ENCODE measurements at regions not wholly inside any gene's neighbourhood (a gene's known extent, or its start where the extent isn't known, plus 50 kb on each side); places are given as distances from the start of the nearest gene placed in this dataset.
"Not testable (repeated sequence)": the region's sequence is repeated elsewhere in the genome, so short reads cannot be mapped to it uniquely, and the experiment has no call there.

- DNase-seq (ENCODE audit: low spot score), result no peak
Measured at GRCh38 chr20:39766333-39766732, 804.2 kb downstream of the DHX35 start.

DNA sequence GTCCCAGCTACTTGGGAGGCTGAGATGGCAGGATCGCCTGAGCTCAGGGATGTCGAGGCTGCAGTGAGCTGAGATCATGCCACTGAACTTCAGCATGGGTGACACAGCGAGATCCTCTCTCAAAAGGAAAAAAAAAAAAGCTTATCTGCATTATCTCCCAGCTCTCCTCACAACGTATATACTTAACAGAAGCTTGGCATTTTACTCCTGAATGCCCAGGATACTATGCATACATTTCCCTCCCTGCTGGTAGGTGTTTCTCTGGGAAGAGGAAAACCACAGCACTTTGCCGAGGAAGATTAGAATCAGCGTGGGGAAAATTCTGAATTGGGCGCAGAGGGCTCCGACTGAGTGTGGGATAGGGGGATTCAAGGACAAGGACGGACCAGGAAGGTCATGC lies 800.6 kb downstream of the DHX35 start:
- DNase-seq (ENCODE audit: low spot score), result no peak

DNA sequence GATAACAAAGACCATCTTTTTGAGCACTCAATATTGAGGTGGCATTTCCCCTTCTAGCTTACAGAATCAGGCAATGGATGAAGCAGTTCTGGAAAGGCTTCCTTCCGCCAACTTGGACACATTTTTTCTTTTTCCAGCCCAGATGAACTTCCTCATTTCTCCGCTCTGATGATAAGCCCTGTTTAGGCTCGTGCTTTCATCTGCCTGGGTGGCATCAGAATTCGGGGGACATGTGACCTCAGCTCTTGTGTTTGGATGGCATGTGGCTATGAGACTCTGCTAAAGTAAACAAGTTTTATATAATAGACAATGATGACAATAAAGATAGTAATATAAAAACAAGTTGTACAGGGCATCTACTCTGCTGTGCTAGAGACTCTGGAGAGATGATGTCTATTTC lies 796.7 kb downstream of the DHX35 start:
- no peak for DNase-seq (ENCODE audit: low spot score)

DNA sequence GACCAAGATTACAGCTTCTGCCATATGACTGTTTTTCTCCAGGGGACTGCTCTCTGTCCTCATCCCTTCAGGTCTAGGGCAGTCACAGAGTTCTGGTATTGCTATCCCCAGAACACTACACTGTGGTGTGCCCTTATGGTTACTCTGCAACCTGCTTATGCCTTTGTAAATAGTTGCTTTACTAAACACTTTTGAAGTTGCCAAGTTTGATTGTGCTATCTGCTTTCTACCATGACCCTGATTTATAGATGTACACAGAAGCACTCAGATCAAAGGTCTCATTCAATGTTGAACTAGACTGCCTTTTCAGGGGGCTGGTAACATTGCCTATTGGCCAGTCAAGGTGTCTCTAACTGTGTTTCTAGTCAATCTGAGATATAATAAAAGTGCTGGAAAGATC lies 794.7 kb downstream of the DHX35 start:
- no peak for DNase-seq (ENCODE audit: low spot score)

GRCh38 chr20:39756369-39756768 lies 794.2 kb downstream of the DHX35 start:
- DNase-seq (ENCODE audit: low spot score), result no peak

GRCh38 chr20:39752262-39752876 lies 790.2 kb downstream of the DHX35 start:
- DNase-seq (ENCODE audit: low spot score), result no peak

GRCh38 chr20:39751557-39752137 lies 789.5 kb downstream of the DHX35 start:
- no peak for DNase-seq (ENCODE audit: low spot score)

DNA sequence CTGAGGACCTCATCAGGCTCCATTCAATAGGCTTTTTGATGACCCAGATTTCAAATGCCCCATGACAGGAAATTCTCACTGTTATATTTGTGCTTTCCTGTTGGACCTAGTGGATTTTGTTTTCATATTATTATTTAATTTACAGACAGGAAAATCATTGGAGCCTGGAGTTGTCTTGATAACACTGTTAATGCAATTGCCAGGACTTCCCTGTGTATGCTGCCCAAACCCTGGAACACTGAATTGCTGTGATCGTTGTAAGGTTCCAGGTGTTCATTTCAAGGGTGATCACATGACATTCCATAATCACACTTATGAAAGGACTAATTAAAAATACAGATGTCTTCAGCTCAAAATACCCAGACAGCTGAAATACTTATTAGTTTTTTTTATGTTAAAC lies 783.2 kb downstream of the DHX35 start:
- DNase-seq (ENCODE audit: low spot score), result no peak

- no peak for DNase-seq (ENCODE audit: low spot score)
Measured at GRCh38 chr20:39738651-39739050, 776.5 kb downstream of the DHX35 start.

DNA sequence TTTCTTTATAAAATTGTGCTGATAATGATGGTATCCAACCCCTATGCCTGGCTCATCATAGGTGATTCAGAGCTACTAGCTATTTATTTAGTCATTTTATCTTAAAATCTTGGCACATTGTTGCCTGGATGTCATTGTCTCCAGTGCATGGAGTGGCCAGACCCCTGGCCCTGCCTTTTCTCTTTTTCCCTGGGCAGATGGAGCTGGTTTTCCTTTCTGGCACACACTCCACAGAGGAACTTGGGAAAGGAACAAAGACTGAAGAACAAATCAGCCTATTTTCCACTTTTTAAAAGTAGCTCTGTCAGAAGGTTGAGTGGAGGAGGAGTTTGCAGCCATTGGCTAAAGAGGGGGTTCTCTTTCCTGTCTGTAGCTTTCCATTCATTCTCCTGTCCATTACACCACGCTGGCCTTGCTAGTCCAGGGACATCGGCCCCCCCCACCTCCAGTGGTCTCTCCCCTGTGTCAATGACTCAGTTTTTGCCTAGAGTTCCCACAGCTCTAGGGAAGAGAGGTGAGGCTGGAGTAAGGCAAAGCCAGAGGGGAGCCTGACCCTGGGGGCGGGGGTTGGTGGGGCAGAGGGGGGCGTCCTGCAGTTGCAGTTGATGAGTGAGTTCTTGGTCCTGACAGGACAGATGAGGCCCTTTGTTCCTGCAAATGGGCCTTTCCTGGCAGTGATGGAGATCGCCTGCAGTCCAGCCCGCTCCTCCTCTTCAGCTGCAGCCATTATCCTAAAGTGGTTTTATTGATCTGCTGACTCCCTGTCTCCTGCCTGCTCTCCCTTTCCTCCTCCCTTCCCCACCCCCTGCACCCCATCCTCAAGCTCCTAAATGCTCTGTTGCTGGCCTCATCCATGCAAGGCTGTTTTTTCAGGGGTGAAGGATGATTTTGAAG lies 774.5 kb downstream of the DHX35 start:
- DNase-seq (ENCODE audit: low spot score), result no peak

- DNase-seq (ENCODE audit: low spot score), result not testable (repeated sequence)
Measured at GRCh38 chr20:39725513-39725912, 763.4 kb downstream of the DHX35 start.

DNA sequence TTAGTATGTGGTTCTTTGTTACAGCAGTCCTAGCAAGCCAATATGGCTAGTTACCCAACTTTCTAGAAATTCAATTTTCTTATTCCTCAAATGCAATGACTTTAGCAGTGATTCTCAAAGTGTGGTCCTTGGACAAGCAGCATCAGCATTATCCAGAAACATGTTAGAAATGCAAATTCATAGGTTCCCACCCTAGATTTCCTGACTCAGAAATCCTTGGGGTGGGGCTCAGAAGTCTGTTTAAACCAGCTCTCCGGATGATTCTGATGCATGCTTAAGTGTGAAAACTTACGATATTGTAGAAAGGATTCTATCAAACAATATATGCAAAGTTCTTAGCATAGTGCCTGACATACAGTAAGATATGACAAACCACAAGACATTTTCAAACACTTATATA lies 757.1 kb downstream of the DHX35 start:
- no peak for DNase-seq (ENCODE audit: low spot score)

GRCh38 chr20:39717936-39718335 lies 755.8 kb downstream of the DHX35 start:
- DNase-seq (ENCODE audit: low spot score), result no peak

DNA sequence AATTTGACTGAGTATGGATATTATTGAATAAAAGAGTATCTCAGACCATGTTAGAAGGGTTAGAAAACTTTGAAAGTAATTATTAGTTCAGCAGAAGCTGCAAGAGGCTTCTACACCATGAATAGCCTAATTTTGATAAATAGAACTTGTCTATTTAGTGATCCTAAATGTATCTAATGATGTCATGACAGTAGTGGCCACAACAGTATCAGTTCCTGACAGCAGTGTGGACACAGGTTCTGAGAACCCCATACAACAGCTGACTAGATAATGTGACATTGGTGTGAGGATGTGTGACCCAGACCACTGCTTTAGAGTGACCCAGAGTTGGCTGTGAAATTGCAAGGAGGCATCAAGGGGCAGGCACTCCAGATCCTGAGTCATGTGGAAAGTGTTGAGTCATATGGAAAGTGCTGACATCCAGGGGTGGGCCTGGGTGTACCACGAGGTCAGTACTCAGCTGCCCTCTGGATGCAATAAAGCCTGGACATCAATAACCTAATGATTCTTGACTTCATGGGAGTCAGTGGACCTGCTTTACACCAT lies 754.7 kb downstream of the DHX35 start:
- DNase-seq (ENCODE audit: low spot score), result no peak

- no peak for DNase-seq (ENCODE audit: low spot score)
Measured at GRCh38 chr20:39713076-39713840, 751.1 kb downstream of the DHX35 start.

DNA sequence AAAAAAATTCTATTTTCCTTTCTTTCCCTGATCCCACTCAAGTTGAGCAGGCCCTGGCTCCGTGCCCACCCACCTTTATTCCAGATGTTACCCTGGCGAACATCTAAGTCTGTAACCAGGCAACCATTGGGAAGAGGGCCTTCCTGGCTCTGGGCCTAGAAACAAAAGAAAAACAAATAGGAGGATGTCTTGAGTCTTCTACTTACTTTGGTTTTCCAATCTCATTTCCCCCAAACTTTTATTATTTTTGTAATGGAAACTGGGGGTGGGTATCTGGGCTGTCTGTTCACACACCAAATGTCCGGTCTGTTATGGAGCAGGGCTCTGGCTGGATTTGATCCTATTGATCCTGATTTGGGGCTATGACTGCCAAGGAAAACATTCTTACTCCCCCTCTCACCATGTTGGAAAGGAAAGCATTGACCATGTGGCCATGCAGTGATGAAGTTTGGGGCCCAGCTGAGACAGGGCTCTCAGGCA lies 744.1 kb downstream of the DHX35 start:
- no peak for DNase-seq (ENCODE audit: low spot score)

GRCh38 chr20:39705032-39705431 lies 742.9 kb downstream of the DHX35 start:
- DNase-seq (ENCODE audit: low spot score), result no peak

DNA sequence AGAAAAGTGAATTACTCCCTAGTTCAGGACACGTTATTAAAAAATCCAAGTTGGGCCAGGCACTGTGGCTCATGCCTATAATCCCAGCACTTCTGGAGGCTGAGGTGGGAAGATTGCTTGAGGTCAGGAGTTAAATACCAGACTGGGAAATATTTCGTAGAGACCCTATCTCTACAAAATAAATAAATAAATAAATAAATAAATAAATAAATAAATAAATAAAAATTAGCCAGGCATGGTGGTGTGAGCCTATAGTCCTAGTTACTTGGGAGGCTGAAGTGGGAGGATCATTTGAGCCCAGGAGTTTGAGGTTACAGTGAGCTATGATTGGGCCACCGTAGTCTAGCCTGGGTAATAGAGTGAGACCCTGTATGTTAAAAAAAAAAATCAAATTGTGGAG lies 741.2 kb downstream of the DHX35 start:
- not testable (repeated sequence) for DNase-seq (ENCODE audit: low spot score)

DNA sequence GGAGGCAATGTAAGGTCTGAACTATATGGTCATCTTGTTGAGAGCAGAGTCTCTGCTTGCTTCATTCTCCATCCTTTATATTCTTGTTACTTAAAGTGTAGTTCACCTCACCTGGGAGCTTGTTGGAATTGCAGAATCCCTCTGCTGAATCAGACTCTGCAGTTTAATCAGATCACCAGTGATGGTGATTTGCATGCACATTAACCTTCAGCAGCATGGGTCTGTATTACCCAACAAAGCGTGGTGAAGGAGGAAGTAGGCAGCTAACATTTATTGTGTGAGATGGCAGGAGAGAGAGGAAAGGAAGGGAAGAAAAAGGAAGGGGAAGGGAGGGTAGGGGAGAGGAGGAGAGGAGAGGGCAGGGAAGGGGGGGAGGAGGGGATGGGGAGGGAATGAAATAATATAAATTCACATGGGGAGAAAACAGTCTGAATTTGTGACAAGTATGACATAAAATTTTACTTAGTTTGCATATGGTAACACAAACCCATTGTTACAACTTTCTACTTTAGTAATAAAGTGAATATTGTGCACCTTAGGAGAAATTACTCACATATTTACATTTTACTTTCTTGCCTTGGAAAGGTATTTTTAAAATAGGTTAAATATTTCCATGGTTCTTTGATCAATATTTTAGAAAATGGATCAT lies 740.7 kb downstream of the DHX35 start:
- no peak for DNase-seq (ENCODE audit: low spot score)

GRCh38 chr20:39700528-39700927 lies 738.4 kb downstream of the DHX35 start:
- no peak for DNase-seq (ENCODE audit: low spot score)

GRCh38 chr20:39699166-39699725 lies 737.1 kb downstream of the DHX35 start:
- DNase-seq (ENCODE audit: low spot score), result no peak
